Fibroblast of villous mesenchyme (primary cell): ENCODE measurements at regions not wholly inside any gene's neighbourhood (a gene's known extent, or its start where the extent isn't known, plus 50 kb on each side); places are given as distances from the start of the nearest gene placed in this dataset.
A peak's percentile ranks its signal among the peaks of the same experiment; 100 is the strongest.
"Not testable (repeated sequence)": the region's sequence is repeated elsewhere in the genome, so short reads cannot be mapped to it uniquely, and the experiment has no call there.

ENCODE experiments used
- DNase-seq: peaks from one replicate; pipeline ENCODE4 v3.0.0-alpha.2; 2010; ENCODE audit warnings: low read depth
- H3K4me3 ChIP-seq: 2 replicates; pipeline ENCODE4 v1.5.1; 2011; ENCODE audit warnings: low read depth, mild to moderate bottlenecking, low read length
- CTCF ChIP-seq: IDR thresholded peaks from 2 replicates; pipeline ENCODE4 v1.5.1; 2012; ENCODE audit warnings: low read depth, mild to moderate bottlenecking, low read length; ENCODE audit not compliant: insufficient read depth

- no peak for TF ChIP-seq CTCF
- H3K4me3 ChIP-seq, result no peak overlapping the region
- no peak for DNase-seq
Observed at GRCh38 chrX:122941806-122942205, 242.3 kb upstream of the GRIA3 start.

DNA sequence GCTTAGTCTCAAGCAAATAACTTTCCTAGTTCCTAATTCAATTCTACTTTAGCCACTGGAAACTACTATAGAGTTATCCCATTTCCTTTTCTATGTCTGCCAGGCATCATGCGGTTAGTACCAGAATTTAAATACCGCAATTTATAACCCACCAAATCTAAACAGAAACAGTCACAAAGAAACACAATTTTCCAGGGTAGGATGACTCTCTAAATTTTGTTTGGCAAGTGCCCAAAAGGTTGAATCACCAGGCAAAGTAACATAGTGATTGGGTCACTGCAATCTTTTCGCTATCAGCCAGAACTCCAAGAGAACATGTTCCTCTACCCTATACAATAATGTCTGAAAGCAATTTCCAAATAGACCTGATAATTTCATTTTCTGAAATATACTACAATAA, 240.2 kb upstream of the GRIA3 start:
- H3K4me3 ChIP-seq, result no peak overlapping the region
- peak; percentile 8 for DNase-seq
- no peak for TF ChIP-seq CTCF

DNA sequence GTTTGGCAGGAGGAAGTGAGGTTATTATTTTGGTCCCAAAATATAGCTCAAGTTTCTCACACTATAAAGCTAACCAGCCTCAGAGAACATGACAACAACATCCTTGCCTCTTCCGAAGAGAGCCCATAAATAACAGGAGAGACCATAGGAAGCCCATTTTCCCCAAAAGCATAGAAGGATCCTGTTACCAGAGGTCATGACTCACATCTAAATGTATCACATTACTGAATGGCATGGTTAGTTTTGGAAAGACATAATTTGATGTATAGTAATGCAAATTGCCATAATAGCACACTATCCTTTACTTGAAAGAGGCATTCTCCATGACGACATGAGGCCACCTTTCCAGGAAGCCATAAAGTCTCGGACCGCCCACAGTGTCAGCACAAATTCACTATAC, 238.8 kb upstream of the GRIA3 start:
- no peak for TF ChIP-seq CTCF
- no peak for DNase-seq
- H3K4me3 ChIP-seq, result no peak overlapping the region

- no peak for TF ChIP-seq CTCF
- no peak for DNase-seq
- no peak overlapping the region for H3K4me3 ChIP-seq
Observed at GRCh38 chrX:122972604-122973003, 211.5 kb upstream of the GRIA3 start.

- TF ChIP-seq CTCF, result no peak
- DNase-seq, result no peak
Observed at GRCh38 chrX:122982521-122982920, 201.6 kb upstream of the GRIA3 start.

DNA sequence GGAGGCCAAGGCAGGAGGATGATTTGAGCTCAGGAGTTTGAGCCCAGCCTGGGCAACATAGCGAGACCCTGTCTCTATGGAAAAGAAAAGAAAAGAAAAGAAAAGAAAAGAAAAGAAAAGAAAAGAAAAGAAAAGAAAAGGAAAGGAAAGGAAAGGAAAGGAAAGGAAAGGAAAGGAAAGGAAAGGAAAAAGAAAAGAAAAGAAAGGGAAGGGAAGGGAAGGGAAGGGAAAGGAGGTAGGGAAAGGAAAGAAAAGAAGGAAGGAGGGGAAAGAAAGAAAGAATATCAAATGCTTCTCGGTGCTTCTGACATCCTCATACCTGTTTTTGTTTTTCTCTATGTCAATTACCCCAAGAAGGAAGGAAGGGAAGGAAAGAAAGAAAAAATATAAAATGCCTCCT, 181.2 kb upstream of the GRIA3 start:
- not testable (repeated sequence) for DNase-seq, H3K4me3 ChIP-seq

More at GRCh38 chrX:122982521-122982920, 201.6 kb upstream of the GRIA3 start:
- no peak overlapping the region for H3K4me3 ChIP-seq

DNA sequence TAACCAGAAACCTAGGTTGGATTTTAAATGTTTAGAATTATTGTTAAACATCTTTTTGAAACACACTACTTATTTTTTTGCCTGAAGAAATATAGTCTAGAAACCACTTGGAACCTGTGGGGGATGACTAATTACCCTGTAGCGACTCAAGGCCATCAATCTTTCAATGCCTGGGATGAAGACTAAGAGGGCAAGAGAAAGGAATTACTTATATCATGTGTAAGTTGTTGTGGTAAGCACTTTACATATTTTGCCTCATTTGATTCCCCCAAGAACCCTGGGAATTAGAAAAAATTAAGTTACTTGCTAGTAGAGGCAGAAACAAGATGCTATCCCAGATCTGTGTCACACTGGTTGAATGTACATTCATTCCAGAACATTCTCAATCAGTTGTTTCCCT, 170.9 kb upstream of the GRIA3 start:
- TF ChIP-seq CTCF, result no peak
- DNase-seq, result no peak
- H3K4me3 ChIP-seq, result no peak overlapping the region
